Body of pancreas (tissue), 4 donors: ENCODE measurements at regions not wholly inside any gene's neighbourhood (a gene's known extent, or its start where the extent isn't known, plus 50 kb on each side); places are given as distances from the start of the nearest gene placed in this dataset.

Experiments
- POLR2A ChIP-seq, 3 donors: fragments of 450-650 bp; IDR thresholded peaks; one replicate each; pipeline ENCODE4 v1.6.1; 2016; ENCODE audit warnings: antibody characterized with exemption in 3 of 3, mild to moderate bottlenecking in 2 of 3
- TF ChIP-seq, protein P1 (sequence below), 7 experiments: fragments of 450-650 bp in 4 of 7; fragments of 200-600 bp in 3 of 7; sonication (generic) in 3 of 7; IDR thresholded peaks; one replicate each; pipeline ENCODE4 v1.5.1; 2016 to 2019; ENCODE audit warnings: antibody characterized with exemption in 7 of 7

DNA sequence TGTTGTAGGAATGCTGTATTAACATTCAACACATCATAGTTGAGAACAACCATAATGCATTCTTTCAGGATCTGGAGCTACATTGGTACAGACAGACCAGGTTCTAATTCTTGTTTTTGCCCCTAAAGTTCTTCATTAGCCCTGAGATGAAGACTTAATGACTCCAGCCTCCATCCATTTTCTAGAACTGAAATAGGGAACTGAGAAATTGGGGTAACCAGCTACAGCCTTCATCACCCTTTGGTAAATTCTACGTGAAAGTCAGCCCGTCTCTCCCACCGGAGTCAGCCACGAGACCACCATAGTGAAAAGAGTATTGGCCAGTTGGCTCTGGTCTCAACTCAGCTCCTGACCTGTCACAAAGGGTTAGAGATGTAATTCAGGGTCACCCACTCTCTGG is 164.0 kb downstream of the NUAK1 start:
- no peak for TF ChIP-seq POLR2A (IDR thresholded peaks at IDR 0.05)
- TF ChIP-seq, protein P1, sequence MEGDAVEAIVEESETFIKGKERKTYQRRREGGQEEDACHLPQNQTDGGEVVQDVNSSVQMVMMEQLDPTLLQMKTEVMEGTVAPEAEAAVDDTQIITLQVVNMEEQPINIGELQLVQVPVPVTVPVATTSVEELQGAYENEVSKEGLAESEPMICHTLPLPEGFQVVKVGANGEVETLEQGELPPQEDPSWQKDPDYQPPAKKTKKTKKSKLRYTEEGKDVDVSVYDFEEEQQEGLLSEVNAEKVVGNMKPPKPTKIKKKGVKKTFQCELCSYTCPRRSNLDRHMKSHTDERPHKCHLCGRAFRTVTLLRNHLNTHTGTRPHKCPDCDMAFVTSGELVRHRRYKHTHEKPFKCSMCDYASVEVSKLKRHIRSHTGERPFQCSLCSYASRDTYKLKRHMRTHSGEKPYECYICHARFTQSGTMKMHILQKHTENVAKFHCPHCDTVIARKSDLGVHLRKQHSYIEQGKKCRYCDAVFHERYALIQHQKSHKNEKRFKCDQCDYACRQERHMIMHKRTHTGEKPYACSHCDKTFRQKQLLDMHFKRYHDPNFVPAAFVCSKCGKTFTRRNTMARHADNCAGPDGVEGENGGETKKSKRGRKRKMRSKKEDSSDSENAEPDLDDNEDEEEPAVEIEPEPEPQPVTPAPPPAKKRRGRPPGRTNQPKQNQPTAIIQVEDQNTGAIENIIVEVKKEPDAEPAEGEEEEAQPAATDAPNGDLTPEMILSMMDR (IDR thresholded peaks at IDR 0.05), result no peak
